DOHH2 (cell line): ENCODE measurements at regions not wholly inside any gene's neighbourhood (a gene's known extent, or its start where the extent isn't known, plus 50 kb on each side); places are given as distances from the start of the nearest gene placed in this dataset.
A peak's percentile ranks its signal among the peaks of the same experiment; 100 is the strongest.

Source experiments
- H3F3A ChIP-seq: fragments of 200-600 bp; sonication (generic), shearing (Covaris generic); 2 replicates; pipeline ENCODE4 v1.6.0; 2016; ENCODE audit warnings: antibody characterized with exemption, mild to moderate bottlenecking; ENCODE audit not compliant: control insufficient read depth, insufficient read depth
- H3K27ac ChIP-seq: fragments of 200-600 bp; sonication (generic); 2 replicates; pipeline ENCODE4 v1.5.1; 2014; ENCODE audit warnings: low read depth, mild to moderate bottlenecking, low read length, moderate library complexity
- H3K27me3 ChIP-seq: fragments of 200-600 bp; sonication (generic); 2 replicates; pipeline ENCODE4 v1.6.1; 2014; ENCODE audit warnings: mild to moderate bottlenecking, low read length, mixed read lengths; ENCODE audit not compliant: control insufficient read depth
- H3K36me3 ChIP-seq: fragments of 200-600 bp; sonication (generic); 2 replicates; pipeline ENCODE4 v1.6.1; 2014; ENCODE audit warnings: mild to moderate bottlenecking, low read length, moderate library complexity, mixed read lengths; ENCODE audit not compliant: control insufficient read depth
- H3K4me1 ChIP-seq: fragments of 200-600 bp; sonication (generic); 2 replicates; pipeline ENCODE4 v1.6.1; 2014; ENCODE audit warnings: mild to moderate bottlenecking, low read length, mixed read lengths; ENCODE audit not compliant: control insufficient read depth
- H3K4me2 ChIP-seq: fragments of 200-600 bp; sonication (generic); 2 replicates; pipeline ENCODE4 v1.6.0; 2014; ENCODE audit warnings: mild to moderate bottlenecking, low read length, moderate library complexity
- H3K4me3 ChIP-seq: fragments of 200-600 bp; sonication (generic); 2 replicates; pipeline ENCODE4 v1.5.1; 2014; ENCODE audit warnings: mild to moderate bottlenecking, low read length, mixed read lengths
- H3K79me2 ChIP-seq: fragments of 200-600 bp; sonication (generic); 2 replicates; pipeline ENCODE4 v1.6.1; 2014; ENCODE audit warnings: mild to moderate bottlenecking, low read length, mixed read lengths; ENCODE audit not compliant: control insufficient read depth
- H3K9me2 ChIP-seq: fragments of 200-600 bp; sonication (generic); replicated peaks from 2 replicates; pipeline ENCODE4 v1.6.1; 2014; ENCODE audit warnings: mild to moderate bottlenecking, low read length, mixed read lengths; ENCODE audit not compliant: control insufficient read depth
- H3K9me3 ChIP-seq: fragments of 200-600 bp; sonication (generic); 2 replicates; pipeline ENCODE4 v1.6.1; 2014; ENCODE audit warnings: antibody characterized with exemption, low read length, mixed read lengths; ENCODE audit not compliant: control insufficient read depth, insufficient read depth
- H4K20me1 ChIP-seq: fragments of 200-600 bp; sonication (generic); 2 replicates; pipeline ENCODE4 v1.6.0; 2014; ENCODE audit warnings: low read depth, mild to moderate bottlenecking, antibody characterized with exemption, low read length, moderate library complexity; ENCODE audit not compliant: control insufficient read depth, insufficient read depth
- CTCF ChIP-seq: fragments of 200-600 bp; sonication (generic); IDR thresholded peaks from one replicate; pipeline ENCODE4 v1.5.1; 2014; ENCODE audit warnings: antibody characterized with exemption, mild to moderate bottlenecking, low read depth, low read length; ENCODE audit not compliant: poor library complexity, severe bottlenecking
- EZH2phosphoT487 ChIP-seq: fragments of 200-600 bp; sonication (generic); IDR thresholded peaks from 2 replicates; pipeline ENCODE4 v1.6.1; 2017; ENCODE audit warnings: borderline replicate concordance, mild to moderate bottlenecking, antibody characterized with exemption, low read length, moderate library complexity, mixed read lengths

GRCh38 chr6:79813854-79814709 lies 133.3 kb downstream of the ELOVL4 start:
- H3K4me2 ChIP-seq = no peak overlapping the region
- TF ChIP-seq CTCF (peak; percentile 67), EZH2phosphoT487 (no peak)
- no peaks in the 10 kb centered on the region for H3K79me2 ChIP-seq
- H4K20me1 ChIP-seq = no peaks in the 10 kb centered on the region
- H3K4me3 ChIP-seq = no peak overlapping the region
- H3K36me3 ChIP-seq = no peaks in the 10 kb centered on the region
- no peaks in the 10 kb centered on the region for H3K9me2 ChIP-seq
- no peaks in the 10 kb centered on the region for H3K27me3 ChIP-seq
- no peaks in the 10 kb centered on the region for H3K4me1 ChIP-seq
- no peaks in the 10 kb centered on the region for H3F3A ChIP-seq
- no peak overlapping the region for H3K27ac ChIP-seq
- no peaks in the 10 kb centered on the region for H3K9me3 ChIP-seq

GRCh38 chr6:79813143-79813850 lies 134.1 kb downstream of the ELOVL4 start:
- Histone ChIP-seq H3K9me3 (no peaks in the 10 kb centered on the region), H3K9me2 (no peaks in the 10 kb centered on the region), H4K20me1 (no peaks in the 10 kb centered on the region), H3F3A (no peaks in the 10 kb centered on the region), H3K4me1 (no peaks in the 10 kb centered on the region), H3K27ac (no peak overlapping the region), H3K4me3 (no peak overlapping the region), H3K36me3 (no peaks in the 10 kb centered on the region), H3K4me2 (no peak overlapping the region), H3K79me2 (no peaks in the 10 kb centered on the region), H3K27me3 (no peaks in the 10 kb centered on the region)
- TF ChIP-seq EZH2phosphoT487 = no peak
- no peak for TF ChIP-seq CTCF

- Histone ChIP-seq H3K9me2 (no peaks in the 10 kb centered on the region), H3K36me3 (no peaks in the 10 kb centered on the region), H3F3A (no peaks in the 10 kb centered on the region), H3K9me3 (no peaks in the 10 kb centered on the region), H3K79me2 (no peaks in the 10 kb centered on the region), H3K4me3 (no peak overlapping the region), H3K27ac (no peak overlapping the region), H4K20me1 (no peaks in the 10 kb centered on the region), H3K27me3 (no peaks in the 10 kb centered on the region), H3K4me1 (no peaks in the 10 kb centered on the region), H3K4me2 (no peak overlapping the region)
- TF ChIP-seq EZH2phosphoT487 (no peak), CTCF (no peak)
These were observed 135.2 kb downstream of the ELOVL4 start for GRCh38 chr6:79812195-79812594.
